ENCODE measurements at regions not wholly inside any gene's neighbourhood (a gene's known extent, or its start where the extent isn't known, plus 50 kb on each side); places are given as distances from the start of the nearest gene placed in this dataset.
A peak's percentile ranks its signal among the peaks of the same experiment; 100 is the strongest.

GRCh38 chr3:177523872-177524438, 326.7 kb upstream of the TBL1XR1 start:
- POLR2A ChIA-PET, result no interaction called here
- Mint-ChIP-seq H3K36me3 (ENCODE audit: low read depth) (peaks cover 4% of the 10 kb centered on the region), H3K4me1 (peaks cover 5% of the 10 kb centered on the region), H3K9me3 (peaks cover 4% of the 10 kb centered on the region), H3K4me3 (no peak overlapping the region), H3K27ac (no peak overlapping the region), H3K27me3 (no peaks in the 10 kb centered on the region)
- CTCF ChIA-PET, result no interaction called here
- no peak for DNase-seq

GRCh38 chr3:177524742-177525141, 327.5 kb upstream of the TBL1XR1 start:
- no peak for DNase-seq
- no peaks in the 10 kb centered on the region for H3K27me3 Mint-ChIP-seq
- peaks cover 2% of the 10 kb centered on the region for H3K9me3 Mint-ChIP-seq
- POLR2A ChIA-PET, result no interaction called here
- H3K36me3 Mint-ChIP-seq (ENCODE audit: low read depth), result peaks cover 4% of the 10 kb centered on the region
- no peak overlapping the region for H3K4me3 Mint-ChIP-seq
- CTCF ChIA-PET, result no interaction called here
- H3K27ac Mint-ChIP-seq, result no peak overlapping the region
- H3K4me1 Mint-ChIP-seq, result peaks cover 7% of the 10 kb centered on the region

- ChIA-PET CTCF (no interaction called here), POLR2A (no interaction called here)
- Mint-ChIP-seq H3K9me3 (peaks cover 2% of the 10 kb centered on the region), H3K27ac (no peak overlapping the region), H3K4me3 (no peak overlapping the region), H3K27me3 (no peaks in the 10 kb centered on the region), H3K4me1 (peaks cover 7% of the 10 kb centered on the region), H3K36me3 (ENCODE audit: low read depth) (peaks cover 4% of the 10 kb centered on the region)
- DNase-seq, result no peak
Measured at GRCh38 chr3:177525414-177525813, 328.1 kb upstream of the TBL1XR1 start.

- no peak overlapping the region for H3K4me3 Mint-ChIP-seq
- peaks cover 7% of the 10 kb centered on the region for H3K4me1 Mint-ChIP-seq
- peaks cover 2% of the 10 kb centered on the region for H3K9me3 Mint-ChIP-seq
- POLR2A ChIA-PET, result no interaction called here
- CTCF ChIA-PET, result interaction anchor here (0.6 kb wide), 1 partner anchor 163 kb away, joined by 3 read pairs; no protein-coding TSS in a partner anchor
- no peak for DNase-seq
- peaks cover 4% of the 10 kb centered on the region for H3K36me3 Mint-ChIP-seq (ENCODE audit: low read depth)
- H3K27ac Mint-ChIP-seq, result no peak overlapping the region
- H3K27me3 Mint-ChIP-seq, result no peaks in the 10 kb centered on the region
Measured at GRCh38 chr3:177525987-177526712, 328.9 kb upstream of the TBL1XR1 start.

- no peak for DNase-seq
- no peaks in the 10 kb centered on the region for H3K27me3 Mint-ChIP-seq
- peaks cover 4% of the 10 kb centered on the region for H3K36me3 Mint-ChIP-seq (ENCODE audit: low read depth)
- POLR2A ChIA-PET, result no interaction called here
- H3K4me1 Mint-ChIP-seq, result peaks cover 7% of the 10 kb centered on the region
- CTCF ChIA-PET, result interaction anchor here (0.6 kb wide), 1 partner anchor 162 kb away, joined by 3 read pairs; no protein-coding TSS in a partner anchor
- peaks cover 2% of the 10 kb centered on the region for H3K9me3 Mint-ChIP-seq
- no peak overlapping the region for H3K27ac Mint-ChIP-seq
- no peak overlapping the region for H3K4me3 Mint-ChIP-seq
Measured at GRCh38 chr3:177527182-177527581, 329.9 kb upstream of the TBL1XR1 start.

GRCh38 chr3:177528306-177529070, 331.2 kb upstream of the TBL1XR1 start:
- Mint-ChIP-seq H3K9me3 (peaks cover 2% of the 10 kb centered on the region), H3K4me1 (peaks cover 7% of the 10 kb centered on the region), H3K27ac (no peak overlapping the region), H3K27me3 (no peaks in the 10 kb centered on the region), H3K36me3 (ENCODE audit: low read depth) (peaks cover 4% of the 10 kb centered on the region), H3K4me3 (no peak overlapping the region)
- DNase-seq, result no peak
- ChIA-PET POLR2A (no interaction called here), CTCF (no interaction called here)

GRCh38 chr3:177529071-177529550, 331.8 kb upstream of the TBL1XR1 start:
- POLR2A ChIA-PET, result no interaction called here
- Mint-ChIP-seq H3K36me3 (ENCODE audit: low read depth) (peaks cover 2% of the 10 kb centered on the region), H3K4me3 (no peak overlapping the region), H3K27ac (no peak overlapping the region), H3K27me3 (no peaks in the 10 kb centered on the region), H3K4me1 (peaks cover 7% of the 10 kb centered on the region), H3K9me3 (peaks cover 2% of the 10 kb centered on the region)
- no peak for DNase-seq
- CTCF ChIA-PET, result no interaction called here

GRCh38 chr3:177529716-177530335, 332.5 kb upstream of the TBL1XR1 start:
- Mint-ChIP-seq H3K4me3 (no peak overlapping the region), H3K9me3 (no peaks in the 10 kb centered on the region), H3K4me1 (peaks cover 7% of the 10 kb centered on the region), H3K36me3 (ENCODE audit: low read depth) (no peaks in the 10 kb centered on the region), H3K27ac (no peak overlapping the region), H3K27me3 (no peaks in the 10 kb centered on the region)
- POLR2A ChIA-PET, result interaction anchor here (1.2 kb wide), 1 partner anchor 9 kb away, joined by 3 read pairs; no protein-coding TSS in a partner anchor
- CTCF ChIA-PET, result interaction anchor here (1.3 kb wide), 1 partner anchor 21 kb away, joined by 4 read pairs; no protein-coding TSS in a partner anchor
- no peak for DNase-seq

- Mint-ChIP-seq H3K4me3 (no peak overlapping the region), H3K27me3 (no peaks in the 10 kb centered on the region), H3K4me1 (peaks cover 7% of the 10 kb centered on the region), H3K9me3 (no peaks in the 10 kb centered on the region), H3K36me3 (ENCODE audit: low read depth) (no peaks in the 10 kb centered on the region), H3K27ac (no peak overlapping the region)
- POLR2A ChIA-PET, result interaction anchor here (1.2 kb wide), 1 partner anchor 8 kb away, joined by 3 read pairs; no protein-coding TSS in a partner anchor
- DNase-seq, result no peak
- CTCF ChIA-PET, result no interaction called here
Measured at GRCh38 chr3:177530908-177531307, 333.6 kb upstream of the TBL1XR1 start.

- no peaks in the 10 kb centered on the region for H3K27me3 Mint-ChIP-seq
- ChIA-PET POLR2A (interaction anchor here (2.7 kb wide), 1 partner anchor 340 kb away, joined by 12 read pairs; the partner anchor contains the start of gene TBL1XR1), CTCF (no interaction called here)
- no peaks in the 10 kb centered on the region for H3K9me3 Mint-ChIP-seq
- peaks cover 35% of the 10 kb centered on the region for H3K4me1 Mint-ChIP-seq
- no peak overlapping the region for H3K27ac Mint-ChIP-seq
- H3K4me3 Mint-ChIP-seq, result no peak overlapping the region
- DNase-seq, result no peak
- peaks cover 5% of the 10 kb centered on the region for H3K36me3 Mint-ChIP-seq (ENCODE audit: low read depth)
Measured at GRCh38 chr3:177536873-177537272, 339.6 kb upstream of the TBL1XR1 start.

GRCh38 chr3:177537612-177538011, 340.3 kb upstream of the TBL1XR1 start:
- no peaks in the 10 kb centered on the region for H3K27me3 Mint-ChIP-seq
- peaks cover 5% of the 10 kb centered on the region for H3K36me3 Mint-ChIP-seq (ENCODE audit: low read depth)
- peaks cover 35% of the 10 kb centered on the region for H3K4me1 Mint-ChIP-seq
- ChIA-PET POLR2A (interaction anchor here (0.7 to 2.7 kb wide), 5 partner anchors 16 to 341 kb away, joined by 3 to 12 read pairs (median 7); partner anchors contain the start of gene TBL1XR1), CTCF (interaction anchor here (2.1 kb wide), 1 partner anchor 14 kb away, joined by 8 read pairs; no protein-coding TSS in a partner anchor)
- no peaks in the 10 kb centered on the region for H3K9me3 Mint-ChIP-seq
- H3K27ac Mint-ChIP-seq, result peak overlapping the region; percentile 25
- no peak overlapping the region for H3K4me3 Mint-ChIP-seq
- DNase-seq, result no peak

- no peaks in the 10 kb centered on the region for H3K27me3 Mint-ChIP-seq
- peaks cover 5% of the 10 kb centered on the region for H3K36me3 Mint-ChIP-seq (ENCODE audit: low read depth)
- no peak for DNase-seq
- H3K4me3 Mint-ChIP-seq, result peak overlapping the region; percentile 43
- ChIA-PET CTCF (interaction anchor here (1.0 to 2.1 kb wide), 3 partner anchors 13 to 178 kb away, joined by 3 to 11 read pairs (median 8); no protein-coding TSS in a partner anchor), POLR2A (interaction anchor here (0.7 to 2.7 kb wide), 12 partner anchors 8 to 343 kb away, joined by 3 to 12 read pairs (median 6); partner anchors contain the start of gene TBL1XR1)
- no peaks in the 10 kb centered on the region for H3K9me3 Mint-ChIP-seq
- H3K4me1 Mint-ChIP-seq, result peaks cover 35% of the 10 kb centered on the region
- peak overlapping the region; percentile 85 for H3K27ac Mint-ChIP-seq
Measured at GRCh38 chr3:177538048-177538749, 340.9 kb upstream of the TBL1XR1 start.
